GM13977 (cell line): ENCODE measurements at regions not wholly inside any gene's neighbourhood (a gene's known extent, or its start where the extent isn't known, plus 50 kb on each side); places are given as distances from the start of the nearest gene placed in this dataset.

Experiments
- DNase-seq: peaks from one replicate; pipeline ENCODE4 v3.0.0; 2012; ENCODE audit warnings: low spot score
- in situ Hi-C: fragments of 300-500 bp; cut with MboI; formaldehyde crosslinking; loops from one replicate; pipeline ENCODE4 v1.12.0; 2022; ENCODE audit warnings: low sequenced_read_pairs, low pct_unique_long_range_greater_than_20kb, mixed read lengths, inconsistent platforms; ENCODE audit not compliant: unreplicated experiment
- TF ChIP-seq, protein P1 (sequence below): IDR thresholded peaks from 2 replicates; pipeline ENCODE4 v1.5.1; 2012; ENCODE audit warnings: mild to moderate bottlenecking, control low read depth; ENCODE audit not compliant: insufficient read depth; ENCODE audit errors: extremely low read depth, missing control alignments

DNA sequence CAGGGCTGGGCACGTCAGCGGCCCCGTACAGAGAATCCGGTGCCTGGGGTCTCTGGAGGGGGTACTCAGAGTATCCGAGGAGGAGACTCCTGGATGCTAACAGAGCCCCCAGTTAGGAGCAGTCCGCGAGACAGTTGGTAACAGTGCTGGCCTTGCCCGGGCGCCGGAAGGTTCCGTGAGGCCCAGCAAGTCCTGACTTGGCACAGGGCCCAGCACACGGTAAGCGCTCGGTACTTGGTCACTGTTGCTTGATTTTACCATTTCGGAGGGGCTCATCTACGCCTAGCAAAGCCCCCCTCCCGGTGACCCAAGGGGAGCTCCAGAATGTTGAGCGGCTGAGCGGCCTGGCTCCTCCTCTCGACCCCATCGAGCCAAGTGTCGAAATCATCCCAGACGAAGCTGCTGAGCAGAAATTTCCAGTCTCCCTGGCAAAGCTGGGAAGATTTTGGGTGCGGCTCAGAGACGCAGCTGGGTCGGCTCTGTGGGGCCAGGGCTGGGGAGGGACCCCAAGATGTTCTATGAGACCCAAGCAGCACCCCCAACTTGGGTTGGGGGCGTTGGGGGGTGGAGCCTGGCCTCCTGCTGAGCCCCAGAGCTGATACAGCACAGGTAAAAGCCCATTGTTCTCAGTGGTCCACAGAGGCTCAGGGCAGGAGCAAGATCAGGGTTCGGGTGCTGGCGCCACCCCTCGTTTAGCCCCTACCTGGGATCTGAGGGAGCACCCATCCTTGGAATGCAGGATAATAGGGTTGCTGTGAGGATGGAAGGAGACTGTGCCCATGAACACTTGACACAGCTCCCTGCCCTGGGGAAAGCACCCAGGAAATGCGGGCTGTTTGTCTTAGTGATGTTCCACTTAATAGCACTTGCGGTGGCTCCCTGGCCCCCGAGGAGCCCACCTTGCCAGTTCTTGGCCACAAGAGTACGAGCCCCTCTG is 137.2 kb downstream of the C9orf50 start:
- TF ChIP-seq, protein P1, sequence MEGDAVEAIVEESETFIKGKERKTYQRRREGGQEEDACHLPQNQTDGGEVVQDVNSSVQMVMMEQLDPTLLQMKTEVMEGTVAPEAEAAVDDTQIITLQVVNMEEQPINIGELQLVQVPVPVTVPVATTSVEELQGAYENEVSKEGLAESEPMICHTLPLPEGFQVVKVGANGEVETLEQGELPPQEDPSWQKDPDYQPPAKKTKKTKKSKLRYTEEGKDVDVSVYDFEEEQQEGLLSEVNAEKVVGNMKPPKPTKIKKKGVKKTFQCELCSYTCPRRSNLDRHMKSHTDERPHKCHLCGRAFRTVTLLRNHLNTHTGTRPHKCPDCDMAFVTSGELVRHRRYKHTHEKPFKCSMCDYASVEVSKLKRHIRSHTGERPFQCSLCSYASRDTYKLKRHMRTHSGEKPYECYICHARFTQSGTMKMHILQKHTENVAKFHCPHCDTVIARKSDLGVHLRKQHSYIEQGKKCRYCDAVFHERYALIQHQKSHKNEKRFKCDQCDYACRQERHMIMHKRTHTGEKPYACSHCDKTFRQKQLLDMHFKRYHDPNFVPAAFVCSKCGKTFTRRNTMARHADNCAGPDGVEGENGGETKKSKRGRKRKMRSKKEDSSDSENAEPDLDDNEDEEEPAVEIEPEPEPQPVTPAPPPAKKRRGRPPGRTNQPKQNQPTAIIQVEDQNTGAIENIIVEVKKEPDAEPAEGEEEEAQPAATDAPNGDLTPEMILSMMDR = no peak
- in situ Hi-C loops = no loop called here
- DNase-seq = no peak

DNA sequence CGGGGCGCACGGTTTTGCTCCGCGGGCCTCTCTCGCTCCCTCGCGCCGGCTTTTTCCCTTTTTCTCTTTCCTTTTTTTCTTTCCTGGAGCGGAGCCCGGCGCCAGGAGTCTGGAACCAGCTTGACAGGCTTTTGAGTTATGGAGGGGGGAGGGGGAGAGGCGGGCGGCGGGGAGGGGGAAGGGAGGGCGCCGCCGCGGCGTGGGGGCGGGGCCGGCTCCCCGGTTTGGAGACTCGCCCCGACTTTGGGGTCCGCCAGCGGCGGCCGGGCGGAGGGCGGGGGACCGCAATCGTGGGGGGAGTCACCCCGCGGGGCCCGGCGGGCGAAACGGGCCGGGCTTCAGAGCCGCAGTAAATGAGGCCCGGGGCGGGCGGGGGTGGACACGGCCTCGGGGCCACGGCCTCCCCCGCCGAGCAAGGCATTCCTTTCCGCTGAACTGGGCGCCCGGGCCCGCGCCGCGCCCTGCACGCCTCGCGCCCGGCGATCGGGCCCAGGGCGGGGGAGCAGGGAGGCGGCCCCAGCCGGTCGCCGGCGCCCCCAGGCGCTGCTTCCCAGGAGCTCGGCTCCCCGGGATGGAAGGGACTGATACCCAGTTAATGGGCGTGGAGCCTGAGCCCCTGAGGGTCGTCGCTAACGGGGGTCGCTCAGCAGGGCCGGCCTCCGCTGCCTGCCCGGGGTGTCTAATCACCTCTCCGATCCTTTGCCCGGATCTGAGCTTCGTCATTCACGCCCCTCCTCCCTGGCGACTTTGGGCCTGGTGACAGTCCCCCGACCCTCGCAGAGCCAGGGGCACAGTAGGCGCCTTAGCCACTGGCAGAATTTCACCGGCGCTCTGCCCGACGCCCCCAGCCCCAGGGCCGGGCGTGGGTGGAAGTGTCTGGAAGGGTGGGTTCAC is 138.1 kb downstream of the C9orf50 start:
- in situ Hi-C loops = no loop called here
- peak; percentile 58 for DNase-seq
- TF ChIP-seq, protein P1 = peak; percentile 18

DNA sequence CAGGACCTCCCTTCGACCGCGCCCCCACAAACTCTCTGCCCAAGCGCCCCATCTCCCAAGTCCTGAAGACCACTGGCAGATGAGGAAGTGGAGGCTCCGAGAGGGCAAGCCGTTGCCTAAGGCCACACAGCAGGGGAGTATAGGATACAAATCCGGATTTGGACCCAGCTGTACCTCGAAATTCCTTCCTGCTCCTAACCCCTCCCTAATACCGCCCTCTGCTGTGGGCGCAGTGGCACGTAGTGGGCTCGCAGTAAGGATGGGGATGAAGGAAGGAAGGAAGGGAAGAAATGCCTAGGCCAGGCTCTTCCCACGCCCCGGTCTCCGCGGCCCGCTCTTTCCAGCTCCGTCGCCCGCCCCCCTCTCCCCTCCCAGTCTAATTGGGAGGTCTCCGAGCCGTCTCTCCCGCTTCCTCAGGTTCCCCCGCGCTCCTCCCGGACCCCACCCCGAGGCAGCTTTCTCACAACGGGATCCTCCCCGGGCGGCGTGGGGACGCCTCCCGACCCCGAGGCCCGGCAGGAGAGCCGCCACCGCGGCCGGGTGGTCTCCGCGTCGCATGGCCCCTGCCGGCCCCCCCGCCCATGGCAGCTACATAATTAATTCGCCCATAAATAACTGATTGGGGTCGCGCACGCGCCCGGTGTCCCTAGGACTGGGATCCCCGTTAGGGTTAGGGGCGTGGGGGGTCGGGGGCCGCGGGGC is 138.9 kb downstream of the C9orf50 start:
- no peak for DNase-seq
- in situ Hi-C loops = no loop called here
- TF ChIP-seq, protein P1 = no peak

DNA sequence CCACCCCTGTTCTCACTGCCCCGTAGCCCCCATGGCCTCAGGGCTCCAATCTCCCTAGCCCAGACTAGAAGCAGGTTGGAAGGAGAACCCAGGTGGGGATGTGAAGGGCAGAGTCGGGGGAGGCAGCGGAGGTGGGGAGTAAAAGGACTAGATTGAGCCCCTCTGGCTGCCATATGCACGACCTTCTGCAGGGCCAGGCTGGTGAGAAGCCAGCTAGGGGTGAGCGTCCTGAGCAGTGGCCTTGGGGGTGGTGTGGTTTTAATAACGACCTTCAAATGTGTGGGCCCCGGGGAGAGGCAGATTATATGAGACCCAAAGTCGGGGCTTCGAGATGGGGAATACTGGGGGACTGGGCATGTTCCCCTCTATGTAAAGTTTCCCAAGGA is 139.5 kb downstream of the C9orf50 start:
- DNase-seq = no peak
- TF ChIP-seq, protein P1 = no peak
- in situ Hi-C loops = no loop called here

DNA sequence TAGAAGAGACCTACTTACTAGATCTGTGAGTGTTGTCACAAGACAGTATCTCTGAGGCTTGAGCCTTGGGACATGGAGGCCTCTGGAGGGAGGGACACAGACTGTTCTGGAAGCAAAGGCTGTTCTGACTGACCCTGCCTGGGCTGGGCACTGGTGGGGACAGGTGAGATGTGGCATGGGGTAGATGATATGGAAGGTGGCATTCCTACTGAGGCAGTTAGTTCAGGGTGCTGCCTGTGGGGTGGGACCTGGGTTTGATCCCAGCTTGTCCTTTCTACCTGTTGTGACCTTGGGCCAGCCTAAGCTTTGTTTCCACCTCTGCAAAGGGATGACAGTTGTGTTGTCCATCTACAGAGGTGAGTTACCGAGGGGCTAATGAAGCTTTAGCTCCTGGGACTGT is 140.2 kb downstream of the C9orf50 start:
- TF ChIP-seq, protein P1 = no peak
- no peak for DNase-seq
- in situ Hi-C loops = no loop called here

DNA sequence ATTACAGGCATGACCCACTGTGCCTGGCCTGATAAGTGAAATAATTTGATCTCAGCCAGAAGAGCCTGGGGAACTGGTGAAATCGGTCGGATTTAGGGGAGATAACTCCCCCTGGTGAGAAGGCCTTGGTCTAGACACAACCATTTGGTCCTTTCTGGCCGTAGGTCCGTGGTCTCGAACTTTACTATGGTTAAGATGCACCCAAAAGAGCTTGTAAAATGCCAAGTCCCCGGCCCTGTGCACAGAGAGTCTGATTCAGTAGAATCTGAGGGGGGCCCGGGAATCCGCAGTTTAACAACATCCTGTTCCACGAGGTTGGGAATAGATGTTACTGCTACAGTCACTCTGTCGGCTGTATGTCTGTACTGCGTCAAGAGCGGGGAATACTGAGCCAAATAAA is 140.7 kb downstream of the C9orf50 start:
- TF ChIP-seq, protein P1 = no peak
- in situ Hi-C loops = no loop called here
- no peak for DNase-seq
